Kasumi-1 (cell line): ENCODE measurements at regions not wholly inside any gene's neighbourhood (a gene's known extent, or its start where the extent isn't known, plus 50 kb on each side); places are given as distances from the start of the nearest gene placed in this dataset.

Experiments
- DNase-seq, 2 experiments: peaks; one replicate each; lab custom pipeline; 2025; lab: John Stamatoyannopoulos, UW

DNA sequence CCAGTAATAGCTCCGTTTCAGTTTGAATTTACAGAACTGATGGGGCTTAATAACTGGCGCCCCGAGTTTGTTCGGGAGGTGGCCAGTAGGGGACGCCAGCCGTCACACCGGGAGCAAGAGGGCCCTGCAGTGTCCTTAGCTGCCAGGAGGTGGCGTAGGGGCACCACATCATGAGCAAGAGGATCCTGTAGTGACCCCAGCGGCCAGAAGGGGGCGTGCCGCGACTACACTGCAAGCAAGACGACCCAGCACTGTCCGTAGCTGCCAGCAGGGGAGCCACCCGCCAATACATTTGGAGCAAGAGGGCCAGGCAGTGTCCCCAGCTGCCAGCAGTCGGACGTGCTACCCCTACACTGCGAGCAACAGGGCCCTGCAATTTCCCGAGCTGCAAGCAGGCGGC, 663.7 kb upstream of the B3GAT1 start:
- DNase-seq = no peak

- peak; percentile 15 to 27 for DNase-seq
Observed at GRCh38 chr11:135074397-135074998, 662.5 kb upstream of the B3GAT1 start.

DNA sequence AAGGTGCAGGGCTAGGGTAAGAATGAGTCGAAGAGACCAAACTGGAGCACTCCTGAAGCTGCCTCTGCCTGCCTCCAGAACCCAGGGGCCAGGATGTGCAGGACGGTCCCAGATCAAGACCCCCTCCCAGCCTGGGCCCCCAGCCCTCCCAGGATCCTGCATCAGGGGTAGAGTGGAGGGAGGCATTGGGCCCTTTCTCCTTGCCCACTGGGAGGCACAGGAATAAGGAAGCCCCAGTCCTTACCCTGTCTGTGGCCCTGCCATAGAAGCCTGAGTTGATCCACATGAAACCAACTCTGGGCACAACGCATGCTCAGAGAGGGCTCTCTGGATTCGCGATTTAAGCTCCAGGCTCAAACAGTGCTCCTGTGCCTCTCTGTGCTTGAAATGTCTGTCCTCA, 661.8 kb upstream of the B3GAT1 start:
- DNase-seq = no peak

DNA sequence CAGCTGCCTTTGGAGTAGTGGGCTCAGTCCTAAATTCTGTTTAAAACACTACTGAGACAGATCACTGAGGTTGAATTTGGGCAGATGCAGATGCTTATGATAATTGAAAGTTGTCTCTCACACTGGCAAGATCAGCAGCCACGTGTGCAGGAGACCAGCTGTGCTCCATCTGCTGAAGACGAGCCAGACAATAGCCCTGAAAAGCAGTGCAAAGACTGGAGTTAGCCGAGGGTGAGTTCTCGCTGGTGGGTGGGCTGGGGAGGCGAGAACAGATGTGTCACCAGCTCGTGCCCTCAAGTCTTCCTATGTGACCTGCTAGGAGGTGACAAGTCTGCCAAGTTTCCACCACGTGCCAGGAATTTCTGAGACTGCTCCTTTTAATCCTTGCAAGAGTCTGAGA, 661.3 kb upstream of the B3GAT1 start:
- no peak for DNase-seq

DNA sequence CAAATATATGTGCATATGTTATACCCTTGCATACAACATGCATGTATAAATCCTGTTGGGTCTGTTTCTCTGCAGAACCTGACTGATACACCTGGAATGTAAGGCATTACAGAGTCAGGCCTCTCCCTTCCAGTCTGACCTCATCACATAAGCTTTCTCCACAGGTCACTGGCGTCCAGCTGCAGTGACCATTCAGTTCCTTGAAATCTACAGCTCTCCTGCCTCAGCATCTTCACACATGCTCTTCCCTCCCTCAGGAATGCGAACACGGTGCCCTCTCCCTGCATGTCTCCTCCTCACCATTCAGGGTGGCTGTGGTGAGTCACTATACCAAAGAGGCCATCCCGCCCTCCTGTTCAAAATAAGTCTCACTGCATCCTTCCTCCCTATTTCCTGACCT, 657.8 kb upstream of the B3GAT1 start:
- no peak for DNase-seq

DNA sequence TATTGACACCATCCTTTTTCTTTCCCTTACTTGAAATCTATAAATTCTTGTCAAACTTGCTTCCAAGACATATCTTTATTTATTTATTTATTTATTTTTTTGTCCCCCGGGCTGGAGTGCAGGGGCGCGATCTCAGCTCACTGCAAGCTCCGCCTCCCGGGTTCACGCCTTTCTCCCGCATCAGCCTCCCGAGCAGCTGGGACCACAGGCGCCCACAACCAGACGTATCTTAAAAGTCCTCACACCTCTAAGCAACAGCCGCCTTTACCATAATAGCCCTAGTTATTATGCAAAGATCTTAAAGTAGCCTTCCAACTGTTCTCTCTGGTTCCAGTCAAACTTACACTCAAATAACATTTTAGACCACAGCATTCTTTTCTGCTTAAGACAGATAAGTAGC, 657.0 kb upstream of the B3GAT1 start:
- DNase-seq = no peak

GRCh38 chr11:135062994-135063393, 651.0 kb upstream of the B3GAT1 start:
- no peak for DNase-seq

DNA sequence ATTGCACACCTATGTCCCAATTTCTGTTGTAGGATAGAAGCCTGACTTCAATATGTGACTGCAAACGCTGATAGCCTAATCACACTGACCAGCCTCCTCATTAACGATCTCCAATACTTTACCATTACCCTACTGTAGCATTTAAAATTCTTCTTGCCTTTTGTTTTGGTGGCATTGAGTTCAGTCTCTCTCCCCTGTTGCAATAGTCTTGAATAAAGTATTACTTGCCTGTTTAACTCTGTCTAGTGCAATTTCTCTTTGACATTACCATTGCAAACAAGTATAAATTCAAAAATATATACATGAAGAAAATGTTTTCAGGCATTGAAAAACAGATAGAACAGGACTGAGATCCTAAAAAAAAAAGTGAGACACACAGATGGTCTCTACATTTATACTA, 649.1 kb upstream of the B3GAT1 start:
- DNase-seq = no peak

GRCh38 chr11:135046986-135047385, 634.9 kb upstream of the B3GAT1 start:
- DNase-seq = no peak

DNA sequence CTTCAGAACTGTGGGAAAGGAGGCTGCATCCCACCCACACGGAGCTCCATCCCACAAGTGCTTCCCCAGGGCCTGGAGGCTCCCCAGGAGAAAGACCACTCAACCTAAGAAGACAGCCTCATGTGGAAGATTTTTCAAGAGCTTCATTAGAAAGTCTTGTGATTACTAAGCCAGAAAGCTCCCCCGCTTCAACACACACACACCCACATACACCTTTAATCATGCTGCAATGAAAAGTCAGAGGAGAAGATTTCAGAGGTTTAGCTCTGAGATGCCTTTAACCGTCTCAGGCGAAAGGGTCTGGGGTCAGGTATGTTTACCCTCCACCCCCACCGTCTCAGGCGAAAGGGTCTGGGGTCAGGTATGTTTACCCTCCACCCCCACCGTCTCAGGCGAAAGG, 634.5 kb upstream of the B3GAT1 start:
- no peak for DNase-seq

DNA sequence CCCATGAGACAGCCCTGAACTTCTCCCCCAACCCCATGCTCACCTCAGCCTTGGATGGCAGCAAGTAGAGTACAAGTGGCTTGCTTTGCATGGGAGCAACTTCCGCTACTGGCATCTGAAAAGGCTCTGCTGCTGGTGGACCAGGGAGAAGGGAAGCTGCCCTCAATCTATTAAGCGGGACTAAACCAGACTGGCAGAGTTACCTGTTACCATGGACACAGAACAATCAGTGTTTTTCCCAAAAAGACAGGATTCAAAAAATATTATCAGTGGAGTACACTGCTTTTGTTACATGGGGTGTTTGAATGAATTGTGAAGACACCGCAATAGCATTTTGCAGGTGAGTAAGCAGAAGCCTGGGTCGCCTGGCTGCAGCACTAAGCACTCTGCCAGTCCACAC, 631.4 kb upstream of the B3GAT1 start:
- DNase-seq = no peak

- DNase-seq = no peak
Observed at GRCh38 chr11:135037828-135038227, 625.8 kb upstream of the B3GAT1 start.

- DNase-seq = no peak
Observed at GRCh38 chr11:135036488-135037297, 624.7 kb upstream of the B3GAT1 start.

GRCh38 chr11:135035282-135035681, 623.2 kb upstream of the B3GAT1 start:
- no peak for DNase-seq

- no peak for DNase-seq
Observed at GRCh38 chr11:135033540-135033939, 621.5 kb upstream of the B3GAT1 start.

DNA sequence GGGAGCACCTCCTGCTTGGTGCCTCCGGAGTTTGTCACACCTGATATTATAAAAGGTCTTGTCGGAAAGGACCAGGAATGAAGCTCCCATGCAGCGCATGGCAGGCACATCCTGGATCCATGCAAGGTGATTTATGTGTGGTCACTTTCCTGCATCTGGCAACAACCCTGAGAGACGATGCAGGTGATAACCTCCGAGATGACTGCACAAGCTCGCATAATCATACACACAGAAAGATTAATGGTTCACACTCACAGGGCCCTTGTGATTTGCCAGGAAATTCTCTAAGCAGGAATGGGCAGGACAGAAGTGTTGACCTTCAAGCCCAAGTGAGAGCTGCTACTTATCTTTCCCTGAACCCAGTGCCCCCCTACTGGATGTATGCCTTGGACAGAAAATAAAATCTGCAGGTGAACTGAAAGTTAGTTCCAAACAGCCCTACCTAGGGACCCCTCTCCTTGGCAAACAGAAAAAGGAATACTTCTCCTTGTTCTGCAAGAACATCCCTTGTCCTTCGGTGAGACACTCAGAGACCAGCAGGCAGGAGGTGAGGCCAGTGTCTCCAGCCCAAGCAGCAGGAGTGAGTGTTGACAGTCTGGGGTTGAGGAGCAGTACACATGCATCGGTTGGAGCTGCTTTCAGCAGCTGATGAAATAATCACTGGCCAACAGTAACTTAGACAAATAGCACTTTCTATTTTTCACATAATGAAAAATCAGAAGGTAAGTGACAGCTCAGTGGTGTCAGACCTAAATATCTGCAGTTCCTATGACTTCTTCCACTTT, 619.4 kb upstream of the B3GAT1 start:
- no peak for DNase-seq

- peak; percentile 39 to 52 for DNase-seq
Observed at GRCh38 chr11:135027461-135027860, 615.4 kb upstream of the B3GAT1 start.

DNA sequence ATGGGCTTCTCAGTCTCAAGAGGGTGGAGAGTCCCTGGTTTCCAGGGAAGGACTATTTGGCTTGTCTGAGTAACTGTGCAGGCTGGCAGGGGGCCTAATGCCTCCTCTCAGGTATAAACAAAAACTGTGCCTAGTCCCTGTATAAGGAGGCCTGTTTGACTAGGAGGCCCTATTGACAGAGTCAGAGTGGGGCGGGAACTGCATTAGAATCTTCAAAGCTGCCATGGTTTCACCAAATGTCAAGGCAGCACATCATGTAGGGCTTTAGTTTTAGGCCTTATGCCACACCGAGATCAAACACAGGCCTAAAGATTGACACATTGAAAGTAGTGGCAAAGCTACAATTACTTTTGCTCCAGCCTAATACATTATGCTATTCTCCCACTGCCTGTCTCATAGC, 611.5 kb upstream of the B3GAT1 start:
- DNase-seq = no peak

DNA sequence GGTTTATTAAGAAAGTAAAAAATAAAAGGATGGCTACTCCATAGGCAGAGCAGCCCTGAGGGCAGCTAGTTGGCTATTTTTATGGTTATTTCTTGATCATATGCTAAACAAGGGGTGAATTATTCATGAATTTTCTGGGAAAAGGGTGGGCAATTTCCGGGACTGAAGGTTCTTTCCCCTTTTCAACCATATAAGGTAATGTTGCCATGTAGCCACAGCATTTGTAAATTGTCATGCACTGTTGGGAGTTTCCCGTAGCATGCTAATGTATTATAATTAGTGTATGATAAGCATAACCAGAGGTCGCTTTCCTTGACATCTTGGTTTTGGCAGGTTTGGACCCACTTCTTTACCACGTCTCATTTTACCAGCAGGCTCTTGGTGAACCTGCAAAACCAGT, 610.4 kb upstream of the B3GAT1 start:
- DNase-seq = no peak

DNA sequence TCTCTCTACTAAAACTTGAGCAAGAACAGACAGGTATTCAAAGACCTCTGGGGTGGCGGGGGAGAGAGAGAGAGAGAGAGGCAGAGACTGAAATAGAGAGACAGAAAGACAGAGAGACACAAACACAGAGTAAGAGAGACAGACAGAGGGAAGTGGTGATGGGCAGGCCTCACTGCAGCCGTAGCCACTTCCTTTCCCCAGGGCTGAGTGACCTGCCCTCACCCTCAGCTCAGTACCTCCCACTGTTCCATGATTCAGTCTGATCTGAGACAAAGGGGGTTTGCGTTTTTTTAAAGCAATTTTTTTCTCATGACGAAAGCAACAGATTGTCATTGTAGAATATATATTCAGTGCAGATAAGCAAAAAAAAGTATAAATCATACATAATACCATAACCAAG, 607.9 kb upstream of the B3GAT1 start:
- no peak for DNase-seq

DNA sequence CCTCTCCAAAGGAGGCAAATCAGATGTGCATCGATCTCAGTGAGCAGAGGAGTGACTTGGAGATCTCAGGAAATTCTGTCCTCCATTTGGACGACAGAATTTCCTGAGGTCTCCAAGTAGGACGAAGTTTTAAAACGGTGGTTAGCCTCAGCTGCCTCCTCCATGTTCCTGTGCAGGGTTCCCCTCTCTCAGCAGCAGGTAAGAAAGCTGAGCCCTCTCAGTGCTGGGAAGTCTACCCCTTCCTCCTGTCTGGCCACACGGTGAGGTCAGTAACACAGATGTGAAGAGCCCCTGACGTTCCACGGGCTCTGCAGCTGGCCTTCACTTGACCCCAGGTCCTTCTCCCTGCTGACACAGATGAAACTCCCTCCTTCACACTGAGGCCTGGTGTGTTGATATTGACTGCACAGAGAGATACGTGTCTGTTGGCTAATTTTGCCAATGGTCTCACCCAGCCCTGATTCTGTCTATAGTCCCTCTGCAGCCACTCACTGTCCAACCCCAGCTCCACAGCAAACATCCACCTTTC, 607.4 kb upstream of the B3GAT1 start:
- DNase-seq = no peak

- no peak for DNase-seq
Observed at GRCh38 chr11:135017296-135017695, 605.3 kb upstream of the B3GAT1 start.

- no peak for DNase-seq
Observed at GRCh38 chr11:135015966-135016365, 603.9 kb upstream of the B3GAT1 start.
